ENCODE measurements at regions not wholly inside any gene's neighbourhood (a gene's known extent, or its start where the extent isn't known, plus 50 kb on each side); places are given as distances from the start of the nearest gene placed in this dataset.
"Not testable (repeated sequence)": the region's sequence is repeated elsewhere in the genome, so short reads cannot be mapped to it uniquely, and the experiment has no call there.

DNA sequence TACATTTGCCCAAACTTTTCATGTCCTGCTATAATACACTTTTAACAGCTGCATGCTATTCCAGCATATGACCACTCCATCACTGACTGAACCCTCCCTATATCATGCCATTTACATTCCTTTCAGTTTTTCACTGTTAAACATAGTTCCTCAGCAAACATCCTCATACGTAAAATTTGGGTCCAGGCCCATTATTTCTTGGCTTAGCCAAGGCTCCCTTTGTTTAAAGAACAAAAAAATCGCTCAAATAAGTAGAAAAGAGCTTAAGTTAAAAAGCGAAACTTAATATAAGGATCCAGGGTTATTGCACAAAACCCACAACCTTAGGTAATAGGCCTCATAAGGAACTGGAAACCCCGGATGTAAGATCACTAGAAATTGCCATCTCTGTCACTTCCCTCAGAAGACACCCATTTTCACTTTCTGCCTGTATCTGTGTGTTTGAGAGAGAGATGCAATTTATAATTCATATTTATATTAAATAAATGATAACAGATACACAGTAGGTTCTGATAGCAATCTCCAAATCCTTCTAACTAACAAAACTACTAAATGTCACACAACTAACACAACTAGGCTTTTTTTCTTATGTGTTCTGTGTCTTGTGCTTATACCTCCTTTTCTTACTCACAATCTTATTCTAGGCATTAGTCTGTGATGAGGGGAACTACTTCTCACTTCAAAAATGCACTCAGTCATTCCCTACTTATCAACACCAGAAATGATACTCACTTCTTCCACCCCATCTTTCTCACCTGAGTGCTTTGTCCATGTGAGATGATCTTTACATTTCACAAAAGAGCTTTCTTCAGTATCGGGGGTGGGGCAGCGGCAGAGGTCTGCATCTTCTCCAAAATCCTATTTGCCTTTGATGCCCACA is 59.9 kb upstream of the FAM241A start:
- no peaks in the 10 kb centered on the region for H3K36me3 ChIP-seq (ENCODE audit: control insufficient read depth, insufficient read depth, low read length)
- CTCF ChIA-PET: interaction anchor here (0.7 to 2.2 kb wide), 2 partner anchors 14 to 62 kb away, joined by 3 to 11 read pairs; no protein-coding TSS in a partner anchor
- H3K27me3 ChIP-seq (ENCODE audit: control insufficient read depth, insufficient read depth, low read length): no peaks in the 10 kb centered on the region
- H3K4me3 ChIP-seq (ENCODE audit: low read depth, low read length): no peak overlapping the region
- no peak for DNase-seq (ENCODE audit: low read depth)
- TF ChIP-seq, protein P1, sequence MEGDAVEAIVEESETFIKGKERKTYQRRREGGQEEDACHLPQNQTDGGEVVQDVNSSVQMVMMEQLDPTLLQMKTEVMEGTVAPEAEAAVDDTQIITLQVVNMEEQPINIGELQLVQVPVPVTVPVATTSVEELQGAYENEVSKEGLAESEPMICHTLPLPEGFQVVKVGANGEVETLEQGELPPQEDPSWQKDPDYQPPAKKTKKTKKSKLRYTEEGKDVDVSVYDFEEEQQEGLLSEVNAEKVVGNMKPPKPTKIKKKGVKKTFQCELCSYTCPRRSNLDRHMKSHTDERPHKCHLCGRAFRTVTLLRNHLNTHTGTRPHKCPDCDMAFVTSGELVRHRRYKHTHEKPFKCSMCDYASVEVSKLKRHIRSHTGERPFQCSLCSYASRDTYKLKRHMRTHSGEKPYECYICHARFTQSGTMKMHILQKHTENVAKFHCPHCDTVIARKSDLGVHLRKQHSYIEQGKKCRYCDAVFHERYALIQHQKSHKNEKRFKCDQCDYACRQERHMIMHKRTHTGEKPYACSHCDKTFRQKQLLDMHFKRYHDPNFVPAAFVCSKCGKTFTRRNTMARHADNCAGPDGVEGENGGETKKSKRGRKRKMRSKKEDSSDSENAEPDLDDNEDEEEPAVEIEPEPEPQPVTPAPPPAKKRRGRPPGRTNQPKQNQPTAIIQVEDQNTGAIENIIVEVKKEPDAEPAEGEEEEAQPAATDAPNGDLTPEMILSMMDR (IDR thresholded peaks at IDR 0.05; ENCODE audit: insufficient read depth, low read depth, low read length): no peak
- POLR2A ChIA-PET: no interaction called here

DNA sequence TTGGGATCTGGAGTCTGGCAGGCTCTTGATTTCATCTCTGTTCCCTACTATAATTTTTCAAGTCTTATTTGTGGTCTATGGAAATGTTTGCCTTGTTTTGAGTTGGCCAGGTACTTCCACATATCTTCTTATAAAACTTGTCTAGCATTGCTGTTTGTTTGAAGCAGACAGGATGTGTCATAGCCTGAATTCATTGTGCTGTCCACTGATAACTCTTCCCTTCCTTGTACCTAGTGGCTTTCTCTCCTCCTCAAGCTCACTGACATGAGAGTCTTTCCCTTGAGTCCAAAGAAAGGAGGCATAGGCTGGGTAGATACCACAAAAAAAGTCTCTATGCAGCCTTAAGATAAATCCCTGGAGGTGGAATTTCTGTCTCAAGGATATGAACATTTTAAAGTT is 59.2 kb upstream of the FAM241A start:
- no peak for DNase-seq (ENCODE audit: low read depth)

DNA sequence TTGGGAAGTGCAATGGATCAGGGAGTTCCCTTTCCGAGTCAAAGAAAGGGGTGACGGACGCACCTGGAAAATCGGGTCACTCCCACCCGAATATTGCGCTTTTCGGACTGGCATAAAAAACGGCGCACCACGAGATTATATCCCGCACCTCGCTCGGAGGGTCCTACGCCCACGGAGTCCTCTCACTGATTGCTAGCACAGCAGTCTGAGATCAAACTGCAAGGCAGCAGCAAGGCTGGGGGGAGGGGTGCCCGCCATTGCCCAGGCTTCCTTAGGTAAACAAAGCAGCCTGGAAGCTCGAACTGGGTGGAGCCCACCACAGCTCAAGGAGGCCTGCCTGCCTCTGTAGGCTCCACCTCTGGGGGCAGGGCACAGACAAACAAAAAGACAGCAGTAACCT is 58.6 kb upstream of the FAM241A start:
- DNase-seq (ENCODE audit: low read depth); POLR2A ChIA-PET; H3K36me3 ChIP-seq (ENCODE audit: control insufficient read depth, insufficient read depth, low read length); CTCF ChIA-PET; H3K27me3 ChIP-seq (ENCODE audit: control insufficient read depth, insufficient read depth, low read length); H3K4me3 ChIP-seq (ENCODE audit: low read depth, low read length): not testable (repeated sequence)

More for the DNA sequence above, 59.2 kb upstream of the FAM241A start:
- ChIA-PET POLR2A (no interaction called here), CTCF (interaction anchor here (0.7 kb wide), 1 partner anchor 62 kb away, joined by 3 read pairs; no protein-coding TSS in a partner anchor)
- TF ChIP-seq, protein P1 (IDR thresholded peaks at IDR 0.05; ENCODE audit: insufficient read depth, low read depth, low read length): no peak
- Histone ChIP-seq H3K36me3 (ENCODE audit: control insufficient read depth, insufficient read depth, low read length) (no peaks in the 10 kb centered on the region), H3K27me3 (ENCODE audit: control insufficient read depth, insufficient read depth, low read length) (no peaks in the 10 kb centered on the region), H3K4me3 (ENCODE audit: low read depth, low read length) (no peak overlapping the region)

DNA sequence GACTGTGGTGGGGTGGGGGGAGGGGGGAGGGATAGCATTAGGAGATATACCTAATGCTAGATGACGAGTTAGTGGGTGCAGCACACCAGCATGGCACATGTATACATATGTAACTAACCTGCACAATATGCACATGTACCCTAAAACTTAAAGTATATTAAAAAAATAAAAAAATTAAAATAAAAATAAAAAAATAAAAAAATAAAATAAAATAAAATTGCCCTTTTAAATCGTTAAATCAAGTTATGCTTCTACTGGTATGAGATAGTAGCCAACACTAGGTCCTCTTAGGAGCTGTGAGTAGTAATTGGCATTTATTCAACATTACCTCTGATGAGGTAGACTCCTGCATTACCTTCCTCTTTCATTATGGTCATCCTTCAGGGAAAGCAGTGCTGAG is 52.9 kb upstream of the FAM241A start:
- DNase-seq (ENCODE audit: low read depth); POLR2A ChIA-PET; CTCF ChIA-PET: not testable (repeated sequence)

DNA sequence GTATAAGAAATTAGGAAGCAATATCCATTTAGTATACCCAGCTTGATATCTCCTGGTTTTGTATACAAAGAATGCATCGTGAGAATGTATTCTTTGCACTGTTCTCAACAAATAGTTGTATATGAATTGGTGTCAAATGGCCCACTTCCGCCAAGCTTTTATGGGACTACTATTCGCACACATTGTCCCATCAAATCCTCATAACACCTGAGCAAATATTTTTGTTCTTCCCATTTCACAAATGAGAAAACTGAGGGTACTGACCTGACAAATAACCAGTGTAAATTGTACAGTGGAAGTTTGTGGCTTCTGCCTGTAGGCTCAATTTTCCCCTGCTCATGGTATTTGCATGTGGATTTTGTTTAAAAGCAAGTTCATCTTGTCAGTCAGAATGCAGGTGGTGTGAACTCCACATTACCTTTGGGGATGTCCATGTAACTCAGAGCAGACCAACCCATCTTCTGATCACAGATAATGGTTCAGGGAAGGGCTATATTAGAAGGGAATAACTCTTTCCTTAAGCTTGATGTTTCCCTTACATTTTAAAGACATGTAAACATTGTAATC is 51.5 kb upstream of the FAM241A start:
- ChIA-PET POLR2A (no interaction called here), CTCF (interaction anchor here (1.1 to 2.1 kb wide), 2 partner anchors 15 to 173 kb away, joined by 3 to 6 read pairs; no protein-coding TSS in a partner anchor)
- no peak overlapping the region for H3K4me3 ChIP-seq (ENCODE audit: low read depth, low read length)

More for the DNA sequence above, 52.9 kb upstream of the FAM241A start:
- H3K27me3 ChIP-seq (ENCODE audit: control insufficient read depth, insufficient read depth, low read length); H3K4me3 ChIP-seq (ENCODE audit: low read depth, low read length); H3K36me3 ChIP-seq (ENCODE audit: control insufficient read depth, insufficient read depth, low read length): not testable (repeated sequence)

DNA sequence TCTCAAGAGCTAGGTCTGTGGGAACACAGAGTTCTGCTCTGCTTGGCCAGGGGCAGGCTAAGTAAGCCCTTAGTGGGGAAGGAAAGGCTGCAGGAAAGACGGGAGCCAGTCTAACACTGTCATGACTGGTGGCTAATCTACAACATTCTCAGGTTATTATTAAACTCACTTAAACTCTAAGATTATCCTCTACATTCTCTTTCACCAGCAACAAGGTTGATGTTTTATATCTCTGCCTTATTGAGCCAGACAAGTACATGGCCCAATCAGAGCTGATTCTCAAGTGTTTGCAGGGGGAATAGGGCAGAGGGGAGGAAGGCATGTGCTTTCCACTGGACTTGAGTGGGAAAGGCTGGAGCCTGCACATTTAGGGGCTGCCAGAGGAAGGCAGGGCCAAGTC is 50.9 kb upstream of the FAM241A start:
- ChIA-PET POLR2A (no interaction called here), CTCF (interaction anchor here (1.6 to 2.1 kb wide), 2 partner anchors 142 to 173 kb away, joined by 6 to 8 read pairs; no protein-coding TSS in a partner anchor)
- Histone ChIP-seq H3K27me3 (ENCODE audit: control insufficient read depth, insufficient read depth, low read length) (no peaks in the 10 kb centered on the region), H3K36me3 (ENCODE audit: control insufficient read depth, insufficient read depth, low read length) (no peaks in the 10 kb centered on the region), H3K4me3 (ENCODE audit: low read depth, low read length) (no peak overlapping the region)
- DNase-seq (ENCODE audit: low read depth): no peak
- TF ChIP-seq, protein P1 (IDR thresholded peaks at IDR 0.05; ENCODE audit: insufficient read depth, low read depth, low read length): no peak

More for the DNA sequence above, 51.5 kb upstream of the FAM241A start:
- DNase-seq (ENCODE audit: low read depth): no peak
- Histone ChIP-seq H3K36me3 (ENCODE audit: control insufficient read depth, insufficient read depth, low read length) (no peaks in the 10 kb centered on the region), H3K27me3 (ENCODE audit: control insufficient read depth, insufficient read depth, low read length) (no peaks in the 10 kb centered on the region)
- TF ChIP-seq, protein P1 (IDR thresholded peaks at IDR 0.05; ENCODE audit: insufficient read depth, low read depth, low read length): no peak
